Smooth muscle cell (in vitro differentiated cells): ENCODE measurements at regions not wholly inside any gene's neighbourhood (a gene's known extent, or its start where the extent isn't known, plus 50 kb on each side); places are given as distances from the start of the nearest gene placed in this dataset.

Source experiments
- DNase-seq: peaks from one replicate; lab custom pipeline; 2025; ENCODE audit not compliant: unreplicated experiment; lab: John Stamatoyannopoulos, UW
- H2AFZ ChIP-seq: fragments of 200-600 bp; sonication (generic); 2 replicates; pipeline ENCODE4 v1.6.0; 2016; ENCODE audit warnings: antibody characterized with exemption, low read depth, mild to moderate bottlenecking
- H3F3A ChIP-seq: fragments of 200-600 bp; sonication (generic); 2 replicates; pipeline ENCODE4 v1.6.0; 2017; ENCODE audit warnings: antibody characterized with exemption, low read depth
- H3K27ac ChIP-seq: fragments of 200-600 bp; sonication (generic); 2 replicates; pipeline ENCODE4 v1.5.1; 2016; ENCODE audit warnings: low read depth, mild to moderate bottlenecking
- H3K27me3 ChIP-seq: fragments of 200-600 bp; sonication (generic); 2 replicates; pipeline ENCODE4 v1.6.1; 2016; ENCODE audit warnings: low read depth, mild to moderate bottlenecking
- H3K36me3 ChIP-seq: fragments of 200-600 bp; sonication (generic); 2 replicates; pipeline ENCODE4 v1.5.1; 2016; ENCODE audit warnings: low read depth
- H3K4me1 ChIP-seq: fragments of 200-600 bp; sonication (generic); 2 replicates; pipeline ENCODE4 v1.5.1; 2016; ENCODE audit warnings: low read depth
- H3K4me2 ChIP-seq: fragments of 200-600 bp; sonication (generic); 2 replicates; pipeline ENCODE4 v1.6.0; 2016; ENCODE audit warnings: mild to moderate bottlenecking
- H3K4me3 ChIP-seq: fragments of 200-600 bp; sonication (generic); 2 replicates; pipeline ENCODE4 v1.5.1; 2016; ENCODE audit warnings: mild to moderate bottlenecking
- H3K79me2 ChIP-seq: fragments of 200-600 bp; sonication (generic); 2 replicates; pipeline ENCODE4 v1.6.0; 2016; ENCODE audit warnings: low read depth, mild to moderate bottlenecking
- H3K9ac ChIP-seq: fragments of 200-600 bp; sonication (generic); 2 replicates; pipeline ENCODE4 v1.6.0; 2016; ENCODE audit warnings: low read depth
- H3K9me3 ChIP-seq: fragments of 200-600 bp; sonication (generic); replicated peaks from 2 replicates; pipeline ENCODE4 v1.5.1; 2016; ENCODE audit warnings: low read depth
- H4K20me1 ChIP-seq: fragments of 200-600 bp; sonication (generic); 2 replicates; pipeline ENCODE4 v1.6.0; 2016; ENCODE audit warnings: low read depth
- CTCF ChIP-seq: fragments of 200-600 bp; sonication (generic); IDR thresholded peaks from 2 replicates; pipeline ENCODE4 v1.5.1; 2017; ENCODE audit warnings: borderline replicate concordance, mild to moderate bottlenecking, antibody characterized with exemption; ENCODE audit not compliant: insufficient read depth, poor library complexity, severe bottlenecking
- WGBS: methylation state at CpG from one replicate; pipeline ENCODE4 v1.1.7; 2016; ENCODE audit warnings: low lambda C conversion rate; 5-methylcytosine and 5-hydroxymethylcytosine counted together

- Histone ChIP-seq H3K4me3 (no peak overlapping the region), H3K79me2 (no peaks in the 10 kb centered on the region), H3K27me3 (no peaks in the 10 kb centered on the region), H3K27ac (no peak overlapping the region), H2AFZ (peak overlapping the region; percentile 15), H3K9ac (no peak overlapping the region), H3K4me2 (no peak overlapping the region), H3K36me3 (no peaks in the 10 kb centered on the region), H3F3A (no peaks in the 10 kb centered on the region), H3K9me3 (no peaks in the 10 kb centered on the region), H4K20me1 (no peaks in the 10 kb centered on the region), H3K4me1 (no peaks in the 10 kb centered on the region)
- no peak for DNase-seq
- WGBS: 82% methylated on average over 3 of the region's 3 CpGs
- no peak for TF ChIP-seq CTCF
These were observed 950.7 kb downstream of the TLE4 start for GRCh38 chr9:80522465-80522864.

GRCh38 chr9:80521151-80521550 lies 949.4 kb downstream of the TLE4 start:
- Histone ChIP-seq H3K27ac (no peak overlapping the region), H3K79me2 (no peaks in the 10 kb centered on the region), H3K4me1 (no peaks in the 10 kb centered on the region), H3F3A (no peaks in the 10 kb centered on the region), H3K4me3 (no peak overlapping the region), H4K20me1 (no peaks in the 10 kb centered on the region), H3K9ac (no peak overlapping the region), H3K4me2 (no peak overlapping the region), H3K36me3 (no peaks in the 10 kb centered on the region), H3K9me3 (no peaks in the 10 kb centered on the region), H3K27me3 (no peaks in the 10 kb centered on the region), H2AFZ (no peak overlapping the region)
- DNase-seq: no peak
- WGBS: 86% methylated on average over 3 of the region's 3 CpGs
- TF ChIP-seq CTCF: no peak

- Histone ChIP-seq H3K36me3 (no peaks in the 10 kb centered on the region), H3K27ac (no peak overlapping the region), H3K9me3 (no peaks in the 10 kb centered on the region), H2AFZ (no peak overlapping the region), H4K20me1 (no peaks in the 10 kb centered on the region), H3F3A (no peaks in the 10 kb centered on the region), H3K9ac (no peak overlapping the region), H3K4me2 (no peak overlapping the region), H3K4me1 (no peaks in the 10 kb centered on the region), H3K79me2 (no peaks in the 10 kb centered on the region), H3K27me3 (no peaks in the 10 kb centered on the region), H3K4me3 (no peak overlapping the region)
- no peak for DNase-seq
- no peak for TF ChIP-seq CTCF
- 97% methylated on average over 4 of the region's 4 CpGs for WGBS
These were observed 948.5 kb downstream of the TLE4 start for GRCh38 chr9:80520231-80520630.

- no peak for DNase-seq
- H3K27ac ChIP-seq: no peak overlapping the region
- H3K27me3 ChIP-seq: no peaks in the 10 kb centered on the region
- H3K36me3 ChIP-seq: no peaks in the 10 kb centered on the region
- H3K4me1 ChIP-seq: no peaks in the 10 kb centered on the region
- no peaks in the 10 kb centered on the region for H3K79me2 ChIP-seq
- H2AFZ ChIP-seq: no peak overlapping the region
- WGBS: 97% methylated on average over 3 of the region's 3 CpGs
- no peak for TF ChIP-seq CTCF
- H3K4me3 ChIP-seq: no peak overlapping the region
- H3K4me2 ChIP-seq: no peak overlapping the region
- no peaks in the 10 kb centered on the region for H3F3A ChIP-seq
- H3K9me3 ChIP-seq: no peaks in the 10 kb centered on the region
- no peaks in the 10 kb centered on the region for H4K20me1 ChIP-seq
- H3K9ac ChIP-seq: no peak overlapping the region
These were observed 946.7 kb downstream of the TLE4 start for GRCh38 chr9:80518441-80518840.
